HuH-7.5 (cell line): ENCODE measurements at regions not wholly inside any gene's neighbourhood (a gene's known extent, or its start where the extent isn't known, plus 50 kb on each side); places are given as distances from the start of the nearest gene placed in this dataset.

Experiments used
- DNase-seq: peaks from one replicate; pipeline ENCODE4 v3.0.0; 2011; ENCODE audit warnings: low spot score

GRCh38 chr20:58139849-58140786, 88.3 kb downstream of the ANKRD60 start:
- DNase-seq = no peak

DNA sequence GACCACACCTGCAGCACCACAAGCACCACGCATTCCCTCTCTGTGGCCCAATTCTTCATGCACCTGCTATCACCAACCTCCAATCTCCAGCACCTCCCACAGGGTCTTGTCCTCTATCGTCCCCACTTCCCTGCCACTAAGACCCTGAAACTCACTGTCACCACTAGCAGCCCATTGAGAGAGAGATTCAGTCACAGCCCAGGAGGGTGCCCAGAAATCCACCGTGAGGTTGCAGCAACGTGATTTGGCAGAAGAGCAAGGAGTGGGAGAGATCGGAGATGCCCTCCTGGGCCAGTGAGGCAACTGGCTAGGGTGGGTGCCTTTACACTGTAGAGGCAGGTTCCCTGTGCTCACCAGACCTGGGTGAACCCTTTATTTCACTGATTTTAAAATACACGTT, 90.1 kb downstream of the ANKRD60 start:
- no peak for DNase-seq

- DNase-seq = no peak
Measured at GRCh38 chr20:58137651-58138265, 90.7 kb downstream of the ANKRD60 start.

GRCh38 chr20:58137236-58137635, 91.2 kb downstream of the ANKRD60 start:
- DNase-seq = no peak

GRCh38 chr20:58136149-58136484, 92.3 kb downstream of the ANKRD60 start:
- no peak for DNase-seq

- no peak for DNase-seq
Measured at GRCh38 chr20:58135441-58136148, 92.9 kb downstream of the ANKRD60 start.

DNA sequence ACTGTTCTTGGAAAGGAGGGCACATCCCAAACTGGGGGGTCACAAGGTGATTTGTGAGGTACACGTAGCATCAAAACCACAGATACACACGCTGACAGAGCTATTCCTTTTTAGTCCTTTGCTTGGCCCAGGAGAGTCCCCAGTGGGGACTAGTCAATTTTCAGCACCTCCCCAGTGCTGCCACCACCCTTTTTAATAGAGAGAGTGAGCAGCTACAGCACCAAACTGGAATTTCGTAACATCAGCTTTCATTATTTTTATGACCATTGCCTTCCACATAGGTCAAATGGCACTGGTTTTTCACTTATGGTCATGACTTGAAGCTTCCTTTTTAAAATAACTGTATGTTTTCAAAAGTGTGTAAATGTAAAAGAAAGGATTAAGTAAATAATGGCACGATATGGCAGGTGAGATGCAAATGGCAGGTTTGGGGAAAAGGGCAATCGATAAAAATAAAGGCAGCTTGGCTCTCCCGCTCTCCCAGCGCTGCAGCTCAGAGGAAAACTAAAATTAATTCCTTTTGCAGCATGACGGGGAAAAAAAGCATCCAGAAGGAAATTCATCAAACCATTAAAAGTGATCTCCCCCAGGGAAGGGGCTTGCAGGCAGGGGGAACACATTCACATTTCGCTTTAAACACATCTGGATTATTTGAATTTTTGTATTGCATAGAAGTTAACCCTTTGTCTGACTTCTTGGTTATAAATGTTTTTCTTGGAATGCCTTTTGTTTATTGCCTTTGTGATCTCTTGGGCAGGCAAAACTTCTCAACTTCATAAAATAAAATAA, 95.2 kb downstream of the ANKRD60 start:
- no peak for DNase-seq

DNA sequence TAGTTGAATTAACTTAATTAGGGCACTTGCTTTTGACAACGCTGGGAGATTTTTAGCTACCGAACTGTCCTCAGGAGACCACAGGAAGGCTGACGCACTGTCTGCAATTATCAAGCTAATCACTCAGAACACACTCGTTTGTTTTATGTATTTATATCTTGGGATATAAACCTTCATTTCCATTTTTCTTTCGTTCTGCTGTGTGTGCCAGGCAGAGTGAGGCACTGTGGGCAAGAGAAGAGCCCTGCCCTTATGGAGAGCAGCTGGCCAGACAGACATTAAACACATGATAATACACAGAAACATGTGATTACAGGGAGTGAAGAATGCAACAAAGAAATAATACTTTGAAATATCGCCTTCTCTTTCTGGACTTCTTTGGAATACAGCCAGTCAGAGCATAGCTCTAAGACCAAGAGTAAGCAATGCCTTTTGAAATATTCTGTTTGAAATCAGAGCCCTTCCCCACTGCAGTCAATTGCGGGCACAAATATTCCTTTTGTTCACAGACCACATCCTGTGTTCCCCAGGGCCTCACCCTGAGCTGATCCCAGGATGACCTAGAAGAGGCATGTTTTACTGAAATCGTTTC, 96.8 kb downstream of the ANKRD60 start:
- no peak for DNase-seq

GRCh38 chr20:58131151-58131550, 97.3 kb downstream of the ANKRD60 start:
- DNase-seq = no peak

- DNase-seq = no peak
Measured at GRCh38 chr20:58130581-58130980, 97.9 kb downstream of the ANKRD60 start.

DNA sequence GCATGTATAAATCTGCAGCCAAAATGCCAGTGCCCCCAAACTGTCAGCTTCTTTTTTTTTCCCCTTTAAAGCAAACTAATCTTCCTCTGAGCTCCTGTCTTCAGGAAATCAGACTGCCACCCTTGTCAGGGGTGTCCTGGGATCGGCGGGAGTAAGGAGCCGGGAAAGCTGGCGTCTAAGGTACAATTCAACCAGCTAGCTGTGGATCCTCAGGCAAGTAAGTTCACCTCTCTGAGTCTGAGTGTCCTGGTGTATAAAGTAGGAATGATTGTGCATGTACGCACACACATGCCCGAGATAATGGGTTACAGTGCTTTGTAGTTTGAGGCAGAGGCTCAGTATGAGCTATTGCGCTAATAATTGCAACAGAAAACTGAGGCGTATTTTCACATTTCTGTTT, 98.3 kb downstream of the ANKRD60 start:
- no peak for DNase-seq

DNA sequence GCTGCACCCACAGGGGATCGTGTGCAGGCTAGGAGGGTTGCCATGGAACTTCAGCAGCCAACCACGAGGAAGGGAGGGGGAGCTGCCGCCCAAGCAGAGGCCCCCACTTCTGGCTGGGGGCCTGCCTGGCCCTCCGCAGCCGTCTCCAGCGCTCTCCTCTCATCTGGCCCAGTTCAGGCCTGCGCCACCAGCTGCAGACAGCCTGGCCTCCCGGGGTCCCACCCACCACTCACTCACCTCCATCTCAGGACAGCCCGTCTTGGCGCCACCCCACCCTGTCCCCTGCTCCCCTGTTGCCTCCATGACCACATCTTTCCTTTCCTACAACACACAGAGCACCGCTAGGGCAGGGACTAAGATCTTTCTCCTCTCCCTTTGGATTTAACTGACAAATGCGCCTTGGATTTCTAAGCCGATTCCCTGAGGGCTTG, 98.7 kb downstream of the ANKRD60 start:
- no peak for DNase-seq

DNA sequence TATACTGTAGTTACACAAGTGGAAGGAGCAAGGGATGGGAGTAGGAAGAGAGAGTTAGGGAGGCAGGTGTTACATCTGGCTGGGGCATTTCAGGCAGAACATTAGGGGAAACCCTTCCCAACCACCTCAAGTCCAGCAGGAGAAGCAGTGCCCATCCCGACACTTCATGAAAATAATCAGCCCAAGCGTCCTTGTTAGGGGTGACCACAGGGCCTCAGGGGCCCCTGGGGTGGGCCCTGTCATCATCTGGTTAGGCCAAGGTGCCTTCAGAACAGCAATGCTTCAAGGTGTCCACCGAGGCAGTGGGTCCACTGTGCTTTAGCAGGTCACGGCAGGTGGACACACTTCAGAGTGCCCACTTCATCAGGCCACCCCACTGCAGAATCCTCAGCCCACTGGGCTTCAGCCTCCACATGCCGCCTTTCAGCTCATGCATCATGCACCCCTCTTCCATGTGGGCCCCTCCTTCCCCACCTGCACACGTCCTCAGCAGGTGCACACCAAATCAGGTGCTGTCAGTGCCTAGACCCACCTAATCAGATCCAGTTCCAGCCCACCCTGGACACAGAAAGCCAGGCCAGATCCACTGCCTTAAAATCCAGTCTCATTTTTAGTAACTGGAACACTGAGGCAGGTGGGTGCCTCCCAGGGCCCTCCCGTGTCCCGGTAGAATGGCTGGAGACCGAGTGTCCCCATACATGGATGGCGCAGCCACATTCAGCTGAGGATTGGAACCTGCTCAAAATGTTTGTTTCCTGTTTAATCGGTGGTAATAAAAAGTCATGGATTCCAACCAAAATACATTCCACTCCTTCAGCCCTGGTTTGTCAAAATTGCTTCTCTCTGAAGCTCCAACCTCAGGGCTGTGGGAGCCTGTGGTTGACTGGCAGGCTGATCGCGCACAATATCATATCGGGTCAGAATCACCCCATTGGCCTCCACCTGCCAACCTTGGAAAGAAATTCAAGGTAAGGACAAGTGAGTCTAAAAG, 99.5 kb downstream of the ANKRD60 start:
- no peak for DNase-seq

- DNase-seq = no peak
Measured at GRCh38 chr20:58127701-58128111, 100.7 kb downstream of the ANKRD60 start.

- DNase-seq = no peak
Measured at GRCh38 chr20:58125726-58126125, 102.7 kb downstream of the ANKRD60 start.

DNA sequence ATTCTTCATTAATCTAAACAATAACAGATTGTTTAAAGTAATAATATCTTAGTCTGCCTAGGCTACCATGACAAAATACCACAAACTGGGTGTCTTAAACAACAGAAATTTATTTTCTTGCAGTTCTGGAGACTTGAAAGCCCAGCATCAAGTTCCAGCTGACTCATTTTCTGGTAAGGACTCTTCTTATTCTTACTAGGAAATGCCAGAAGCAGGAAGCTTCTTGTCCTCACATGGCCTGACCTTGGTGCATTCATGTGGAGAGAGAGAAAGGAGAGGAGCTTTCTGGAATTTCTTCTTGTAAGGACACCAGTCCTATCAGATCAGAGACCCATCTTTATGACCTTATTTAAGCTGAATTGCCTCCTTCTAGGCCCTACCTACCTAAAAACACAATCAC, 110.5 kb downstream of the ANKRD60 start:
- DNase-seq = no peak

DNA sequence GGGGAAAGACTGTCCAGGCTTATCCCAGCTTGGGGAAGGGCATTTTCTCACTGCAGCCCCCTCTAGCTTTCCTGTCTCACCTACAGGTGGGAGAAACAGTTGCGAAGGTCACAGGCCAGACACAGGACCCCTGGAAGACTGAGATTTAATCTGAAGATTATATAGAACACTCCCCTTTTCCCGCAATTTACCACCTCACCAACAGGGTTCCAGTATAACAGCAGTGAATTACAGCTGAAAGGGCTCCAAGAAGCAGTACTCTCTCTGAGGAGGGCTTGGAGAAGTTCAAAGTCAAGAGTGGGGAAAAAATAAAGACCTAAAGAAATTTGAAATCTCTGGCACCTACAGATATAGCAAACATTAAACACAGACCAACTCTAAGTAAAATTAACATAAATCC, 111.9 kb downstream of the ANKRD60 start:
- no peak for DNase-seq

GRCh38 chr20:58113716-58114115, 114.7 kb downstream of the ANKRD60 start:
- DNase-seq = no peak

GRCh38 chr20:58112017-58112781, 116.3 kb downstream of the ANKRD60 start:
- no peak for DNase-seq
